Mesendoderm (in vitro differentiated cells): ENCODE measurements at regions not wholly inside any gene's neighbourhood (a gene's known extent, or its start where the extent isn't known, plus 50 kb on each side); places are given as distances from the start of the nearest gene placed in this dataset.

Experiments used
- DNase-seq: peaks from one replicate; pipeline ENCODE4 v3.0.0; 2013
- H2AK5ac ChIP-seq: 2 replicates; pipeline ENCODE4 v1.6.1; 2013; ENCODE audit warnings: low read length, inconsistent platforms
- H2BK120ac ChIP-seq: 2 replicates; pipeline ENCODE4 v1.6.1; 2013; ENCODE audit warnings: low read depth, mild to moderate bottlenecking, low read length, moderate library complexity, mixed read lengths
- H2BK15ac ChIP-seq: replicated peaks from 2 replicates; pipeline ENCODE4 v1.6.1; 2013; ENCODE audit warnings: low read depth, mild to moderate bottlenecking, moderate library complexity
- H2BK5ac ChIP-seq: 2 replicates; pipeline ENCODE4 v1.6.1; 2013; ENCODE audit warnings: low read length, inconsistent platforms
- H3K18ac ChIP-seq: 2 replicates; pipeline ENCODE4 v1.6.1; 2013; ENCODE audit warnings: mild to moderate bottlenecking, low read length, mixed read lengths
- H3K23ac ChIP-seq: one replicate; pipeline ENCODE4 v1.6.1; 2013; ENCODE audit warnings: low read length
- H3K27ac ChIP-seq: 2 replicates; pipeline ENCODE4 v1.5.1; 2013; ENCODE audit warnings: low read depth, mild to moderate bottlenecking, inconsistent platforms, low read length, moderate library complexity
- H3K27me3 ChIP-seq: 2 replicates; pipeline ENCODE4 v1.6.1; 2013; ENCODE audit warnings: low read length, control low read depth, mild to moderate bottlenecking, inconsistent platforms; ENCODE audit not compliant: insufficient read depth, poor library complexity
- H3K36me3 ChIP-seq: 2 replicates; pipeline ENCODE4 v1.6.1; 2013; ENCODE audit warnings: low read length, inconsistent platforms; ENCODE audit not compliant: control insufficient read depth, insufficient read depth
- H3K4ac ChIP-seq: one replicate; pipeline ENCODE4 v1.6.1; 2013; ENCODE audit warnings: low read depth, mild to moderate bottlenecking, low read length, moderate library complexity
- H3K4me1 ChIP-seq: 2 replicates; pipeline ENCODE4 v1.6.1; 2013; ENCODE audit warnings: low read depth, low read length, inconsistent platforms; ENCODE audit not compliant: control insufficient read depth
- H3K4me2 ChIP-seq: 2 replicates; pipeline ENCODE4 v1.6.1; 2013; ENCODE audit warnings: low read length
- H3K4me3 ChIP-seq: 2 replicates; pipeline ENCODE4 v1.5.1; 2013; ENCODE audit warnings: mild to moderate bottlenecking, low read length
- H3K56ac ChIP-seq: one replicate; pipeline ENCODE4 v1.6.1; 2013; ENCODE audit warnings: low read length
- H3K79me1 ChIP-seq: 2 replicates; pipeline ENCODE4 v1.6.1; 2013; ENCODE audit warnings: low read length, inconsistent platforms
- H3K79me2 ChIP-seq: 2 replicates; pipeline ENCODE4 v1.6.1; 2013; ENCODE audit warnings: mild to moderate bottlenecking, low read length; ENCODE audit not compliant: control insufficient read depth, insufficient read depth
- H3K9ac ChIP-seq: 2 replicates; pipeline ENCODE4 v1.6.1; 2013; ENCODE audit warnings: low read length, inconsistent platforms
- H4K5ac ChIP-seq: one replicate; pipeline ENCODE4 v1.6.1; 2013; ENCODE audit warnings: low read length
- H4K8ac ChIP-seq: one replicate; pipeline ENCODE4 v1.6.1; 2013; ENCODE audit warnings: low read depth, mild to moderate bottlenecking, control low read depth, low read length, moderate library complexity
- WGBS: extraction: QIAGEN DNeasy Blood & Tissue Kit; methylation state at CpG from one replicate; pipeline ENCODE4 v1.1.7; 2013; ENCODE audit warnings: low lambda C conversion rate, missing lambda C conversion rate; ENCODE audit not compliant: insufficient coverage; ENCODE audit errors: extremely low coverage; 5-methylcytosine and 5-hydroxymethylcytosine counted together

GRCh38 chr13:72648513-72649065 is 78.8 kb downstream of the MZT1 start:
- Histone ChIP-seq H4K8ac (no peak overlapping the region), H3K4ac (no peak overlapping the region), H3K4me1 (no peaks in the 10 kb centered on the region), H2AK5ac (no peak overlapping the region), H3K79me1 (no peaks in the 10 kb centered on the region), H2BK15ac (no peak overlapping the region), H3K4me2 (no peak overlapping the region), H3K9ac (no peak overlapping the region), H3K23ac (no peak overlapping the region), H2BK120ac (no peak overlapping the region), H3K4me3 (no peak overlapping the region), H3K18ac (no peak overlapping the region), H2BK5ac (no peak overlapping the region), H3K36me3 (no peaks in the 10 kb centered on the region), H3K27ac (no peak overlapping the region), H3K27me3 (no peaks in the 10 kb centered on the region), H3K79me2 (no peaks in the 10 kb centered on the region), H4K5ac (no peak overlapping the region), H3K56ac (no peak overlapping the region)
- peak; percentile 62 for DNase-seq
- WGBS: no CpG with 5 or more reads among the region's 8 CpGs

GRCh38 chr13:72647422-72647821 is 80.0 kb downstream of the MZT1 start:
- no peak overlapping the region for H4K8ac ChIP-seq
- H3K27me3 ChIP-seq: no peaks in the 10 kb centered on the region
- H3K4me2 ChIP-seq: no peak overlapping the region
- no peak overlapping the region for H3K9ac ChIP-seq
- no peaks in the 10 kb centered on the region for H3K79me2 ChIP-seq
- no peak overlapping the region for H3K23ac ChIP-seq
- no peak overlapping the region for H2BK5ac ChIP-seq
- H3K79me1 ChIP-seq: no peaks in the 10 kb centered on the region
- WGBS: no CpG with 5 or more reads among the region's 2 CpGs
- no peak overlapping the region for H2BK120ac ChIP-seq
- H4K5ac ChIP-seq: no peak overlapping the region
- no peak for DNase-seq
- H3K4me3 ChIP-seq: no peak overlapping the region
- no peak overlapping the region for H3K27ac ChIP-seq
- no peaks in the 10 kb centered on the region for H3K36me3 ChIP-seq
- no peaks in the 10 kb centered on the region for H3K4me1 ChIP-seq
- no peak overlapping the region for H3K4ac ChIP-seq
- no peak overlapping the region for H3K18ac ChIP-seq
- H2AK5ac ChIP-seq: no peak overlapping the region
- no peak overlapping the region for H3K56ac ChIP-seq
- H2BK15ac ChIP-seq: no peak overlapping the region

GRCh38 chr13:72645521-72645920 is 81.9 kb downstream of the MZT1 start:
- Histone ChIP-seq H2AK5ac (no peak overlapping the region), H3K4me3 (no peak overlapping the region), H3K36me3 (no peaks in the 10 kb centered on the region), H3K79me1 (no peaks in the 10 kb centered on the region), H2BK5ac (no peak overlapping the region), H3K79me2 (no peaks in the 10 kb centered on the region), H4K5ac (no peak overlapping the region), H3K56ac (no peak overlapping the region), H3K27me3 (no peaks in the 10 kb centered on the region), H2BK120ac (no peak overlapping the region), H3K23ac (no peak overlapping the region), H3K4me2 (no peak overlapping the region), H3K27ac (no peak overlapping the region), H3K4ac (no peak overlapping the region), H3K18ac (no peak overlapping the region), H3K9ac (no peak overlapping the region), H3K4me1 (no peaks in the 10 kb centered on the region), H2BK15ac (no peak overlapping the region), H4K8ac (no peak overlapping the region)
- no peak for DNase-seq
- WGBS: no CpG with 5 or more reads among the region's 4 CpGs

- H3K4ac ChIP-seq: no peak overlapping the region
- no CpG with 5 or more reads among the region's 3 CpGs for WGBS
- no peak overlapping the region for H2BK15ac ChIP-seq
- H3K9ac ChIP-seq: no peak overlapping the region
- no peak overlapping the region for H3K4me3 ChIP-seq
- no peaks in the 10 kb centered on the region for H3K27me3 ChIP-seq
- H3K79me2 ChIP-seq: no peaks in the 10 kb centered on the region
- H3K56ac ChIP-seq: no peak overlapping the region
- no peak overlapping the region for H2BK120ac ChIP-seq
- no peak overlapping the region for H3K4me2 ChIP-seq
- no peak overlapping the region for H3K27ac ChIP-seq
- no peak overlapping the region for H2BK5ac ChIP-seq
- no peaks in the 10 kb centered on the region for H3K36me3 ChIP-seq
- H3K4me1 ChIP-seq: no peaks in the 10 kb centered on the region
- H3K18ac ChIP-seq: no peak overlapping the region
- H2AK5ac ChIP-seq: no peak overlapping the region
- no peaks in the 10 kb centered on the region for H3K79me1 ChIP-seq
- no peak overlapping the region for H3K23ac ChIP-seq
- DNase-seq: peak; percentile 35
- H4K5ac ChIP-seq: no peak overlapping the region
- no peak overlapping the region for H4K8ac ChIP-seq
Observed at GRCh38 chr13:72643311-72643989, 84.0 kb downstream of the MZT1 start.

GRCh38 chr13:72639377-72639776 is 88.1 kb downstream of the MZT1 start:
- no peaks in the 10 kb centered on the region for H3K79me1 ChIP-seq
- no peaks in the 10 kb centered on the region for H3K79me2 ChIP-seq
- H3K4me1 ChIP-seq: no peaks in the 10 kb centered on the region
- no peak overlapping the region for H3K4me2 ChIP-seq
- H3K23ac ChIP-seq: no peak overlapping the region
- H3K27me3 ChIP-seq: no peaks in the 10 kb centered on the region
- H3K56ac ChIP-seq: no peak overlapping the region
- no peak for DNase-seq
- no peak overlapping the region for H2AK5ac ChIP-seq
- H3K18ac ChIP-seq: no peak overlapping the region
- H4K5ac ChIP-seq: no peak overlapping the region
- no peaks in the 10 kb centered on the region for H3K36me3 ChIP-seq
- no peak overlapping the region for H3K9ac ChIP-seq
- no peak overlapping the region for H3K4ac ChIP-seq
- no peak overlapping the region for H2BK15ac ChIP-seq
- H3K4me3 ChIP-seq: no peak overlapping the region
- H2BK120ac ChIP-seq: no peak overlapping the region
- H3K27ac ChIP-seq: no peak overlapping the region
- no peak overlapping the region for H2BK5ac ChIP-seq
- no CpG with 5 or more reads among the region's 5 CpGs for WGBS
- no peak overlapping the region for H4K8ac ChIP-seq
